Muscle layer of colon (tissue), 2 donors: ENCODE measurements at regions not wholly inside any gene's neighbourhood (a gene's known extent, or its start where the extent isn't known, plus 50 kb on each side); places are given as distances from the start of the nearest gene placed in this dataset.
"Not testable (repeated sequence)": the region's sequence is repeated elsewhere in the genome, so short reads cannot be mapped to it uniquely, and the experiment has no call there.

Experiments
- H3K27ac ChIP-seq: one replicate; pipeline ENCODE4 v1.7.0; 2013; ENCODE audit warnings: low read depth, mild to moderate bottlenecking, low read length, moderate library complexity
- H3K27me3 ChIP-seq, 2 donors: one replicate each; pipeline ENCODE4 v1.7.0; 2013; ENCODE audit warnings: low read length in 2 of 2, mild to moderate bottlenecking in 2 of 2; ENCODE audit not compliant: insufficient read depth in 2 of 2, control insufficient read depth in 1 of 2
- H3K36me3 ChIP-seq: one replicate; pipeline ENCODE4 v1.7.0; 2013; ENCODE audit warnings: mild to moderate bottlenecking, low read length; ENCODE audit not compliant: insufficient read depth
- H3K4me1 ChIP-seq: one replicate; pipeline ENCODE4 v1.7.0; 2013; ENCODE audit warnings: mild to moderate bottlenecking, low read length; ENCODE audit not compliant: insufficient read depth
- H3K4me3 ChIP-seq, 2 donors: one replicate each; pipeline ENCODE4 v1.7.0; 2013; ENCODE audit warnings: low read length in 2 of 2, low read depth in 1 of 2, mild to moderate bottlenecking in 1 of 2, moderate library complexity in 1 of 2
- H3K9ac ChIP-seq: one replicate; pipeline ENCODE4 v1.7.0; 2013; ENCODE audit warnings: low read length
- H3K9me3 ChIP-seq: one replicate; pipeline ENCODE4 v1.7.0; 2013; ENCODE audit warnings: mild to moderate bottlenecking, low read length
- donor health status: abdominal sarcoma.
- donor health status: Adenocarcinoma of cecum.

- Histone ChIP-seq H3K36me3 (no peaks in the 10 kb centered on the region), H3K27ac (peak overlapping the region; percentile 3), H3K27me3 (no peaks in the 10 kb centered on the region), H3K9ac (no peak overlapping the region), H3K4me3 (no peak overlapping the region), H3K9me3 (no peaks in the 10 kb centered on the region), H3K4me1 (no peaks in the 10 kb centered on the region)
Measured at GRCh38 chr9:134545215-134545542, 96.4 kb upstream of the COL5A1 start.

GRCh38 chr9:134545543-134546245, 95.9 kb upstream of the COL5A1 start:
- H3K27me3 ChIP-seq = no peaks in the 10 kb centered on the region
- H3K36me3 ChIP-seq = no peaks in the 10 kb centered on the region
- peak overlapping the region; percentile 11 for H3K9ac ChIP-seq
- H3K4me3 ChIP-seq = peak overlapping the region in 1 of 2 donors; percentile 15
- no peaks in the 10 kb centered on the region for H3K9me3 ChIP-seq
- H3K4me1 ChIP-seq = no peaks in the 10 kb centered on the region
- no peak overlapping the region for H3K27ac ChIP-seq

GRCh38 chr9:134546246-134546731, 95.3 kb upstream of the COL5A1 start:
- Histone ChIP-seq H3K9ac (peak overlapping the region; percentile 11), H3K27ac (no peak overlapping the region), H3K4me3 (peak overlapping the region in 1 of 2 donors; percentile 15), H3K36me3 (no peaks in the 10 kb centered on the region), H3K9me3 (no peaks in the 10 kb centered on the region), H3K4me1 (no peaks in the 10 kb centered on the region), H3K27me3 (no peaks in the 10 kb centered on the region)

GRCh38 chr9:134546746-134547145, 94.9 kb upstream of the COL5A1 start:
- Histone ChIP-seq H3K4me1 (peaks cover under 1% of the 10 kb centered on the region), H3K9me3 (no peaks in the 10 kb centered on the region), H3K4me3 (no peak overlapping the region), H3K27me3 (no peaks in the 10 kb centered on the region), H3K9ac (no peak overlapping the region), H3K36me3 (no peaks in the 10 kb centered on the region), H3K27ac (no peak overlapping the region)

GRCh38 chr9:134547161-134548100, 94.2 kb upstream of the COL5A1 start:
- H3K27me3 ChIP-seq = no peaks in the 10 kb centered on the region
- H3K36me3 ChIP-seq = no peaks in the 10 kb centered on the region
- no peak overlapping the region for H3K4me3 ChIP-seq
- H3K27ac ChIP-seq = no peak overlapping the region
- no peaks in the 10 kb centered on the region for H3K9me3 ChIP-seq
- H3K9ac ChIP-seq = no peak overlapping the region
- peaks cover 7% of the 10 kb centered on the region for H3K4me1 ChIP-seq

- Histone ChIP-seq H3K9ac (no peak overlapping the region), H3K36me3 (no peaks in the 10 kb centered on the region), H3K4me3 (no peak overlapping the region), H3K27me3 (no peaks in the 10 kb centered on the region), H3K27ac (no peak overlapping the region), H3K4me1 (peaks cover 8% of the 10 kb centered on the region), H3K9me3 (no peaks in the 10 kb centered on the region)
Measured at GRCh38 chr9:134548185-134548584, 93.4 kb upstream of the COL5A1 start.

GRCh38 chr9:134548618-134549017, 93.0 kb upstream of the COL5A1 start:
- Histone ChIP-seq H3K27me3 (no peaks in the 10 kb centered on the region), H3K4me3 (no peak overlapping the region), H3K9ac (no peak overlapping the region), H3K4me1 (peaks cover 8% of the 10 kb centered on the region), H3K36me3 (no peaks in the 10 kb centered on the region), H3K9me3 (no peaks in the 10 kb centered on the region), H3K27ac (no peak overlapping the region)

GRCh38 chr9:134549336-134549735, 92.3 kb upstream of the COL5A1 start:
- Histone ChIP-seq H3K36me3 (no peaks in the 10 kb centered on the region), H3K27me3 (no peaks in the 10 kb centered on the region), H3K4me1 (peaks cover 8% of the 10 kb centered on the region), H3K4me3 (no peak overlapping the region), H3K9me3 (no peaks in the 10 kb centered on the region), H3K9ac (no peak overlapping the region), H3K27ac (no peak overlapping the region)

- H3K9ac ChIP-seq, H3K9me3 ChIP-seq, H3K27ac ChIP-seq, H3K4me3 ChIP-seq, H3K4me1 ChIP-seq, H3K36me3 ChIP-seq, H3K27me3 ChIP-seq: not testable (repeated sequence)
Measured at GRCh38 chr9:134550081-134550480, 91.5 kb upstream of the COL5A1 start.

GRCh38 chr9:134550584-134550983, 91.0 kb upstream of the COL5A1 start:
- Histone ChIP-seq H3K27me3 (no peaks in the 10 kb centered on the region), H3K36me3 (no peaks in the 10 kb centered on the region), H3K9me3 (no peaks in the 10 kb centered on the region), H3K9ac (no peak overlapping the region), H3K4me1 (peaks cover 8% of the 10 kb centered on the region), H3K4me3 (no peak overlapping the region), H3K27ac (no peak overlapping the region)

- H3K9ac ChIP-seq = no peak overlapping the region
- H3K36me3 ChIP-seq = no peaks in the 10 kb centered on the region
- H3K4me3 ChIP-seq = no peak overlapping the region
- H3K9me3 ChIP-seq = no peaks in the 10 kb centered on the region
- H3K27me3 ChIP-seq = no peaks in the 10 kb centered on the region
- no peak overlapping the region for H3K27ac ChIP-seq
- peaks cover 8% of the 10 kb centered on the region for H3K4me1 ChIP-seq
Measured at GRCh38 chr9:134551176-134551575, 90.4 kb upstream of the COL5A1 start.
